SK-N-SH (cell line): ENCODE measurements at regions not wholly inside any gene's neighbourhood (a gene's known extent, or its start where the extent isn't known, plus 50 kb on each side); places are given as distances from the start of the nearest gene placed in this dataset.

ENCODE experiments used
- CHD2 ChIP-seq: fragments of 150-350 bp; IDR thresholded peaks from 2 replicates; pipeline ENCODE4 v1.6.1; 2018; ENCODE audit warnings: low read length; ENCODE audit not compliant: partially characterized antibody
- EP300 ChIP-seq, 2 experiments: IDR thresholded peaks; 2 replicates each; pipeline versions ENCODE4 v1.4.0 to v1.6.1; 2012; ENCODE audit warnings: borderline replicate concordance in 1 of 2, low read depth in 1 of 2, low read length in 1 of 2
- FOXJ3 ChIP-seq: sonication (generic); formaldehyde crosslinking; IDR thresholded peaks from 2 replicates; pipeline ENCODE4 v1.5.1; 2020; ENCODE audit warnings: mild to moderate bottlenecking, missing genetic modification reagents
- GABPA ChIP-seq: IDR thresholded peaks from 2 replicates; pipeline ENCODE4 v1.4.0; 2012; ENCODE audit warnings: low read depth, mild to moderate bottlenecking
- MXI1 ChIP-seq: IDR thresholded peaks from 2 replicates; pipeline ENCODE4 v1.6.1; 2012; ENCODE audit warnings: mild to moderate bottlenecking, low read depth, low read length, improper control_type of control experiment
- POLR2AphosphoS5 ChIP-seq: IDR thresholded peaks from 2 replicates; pipeline ENCODE4 v1.6.1; 2012; ENCODE audit warnings: low read depth, low read length
- SIN3A ChIP-seq: IDR thresholded peaks from 2 replicates; pipeline ENCODE4 v1.6.1; 2012; ENCODE audit warnings: low read depth, mild to moderate bottlenecking, low read length, moderate library complexity, borderline replicate concordance
- TAF1 ChIP-seq: IDR thresholded peaks from 2 replicates; pipeline ENCODE4 v1.6.1; 2012; ENCODE audit warnings: low read depth, mild to moderate bottlenecking, low read length, moderate library complexity, borderline replicate concordance
- TEAD4 ChIP-seq: IDR thresholded peaks from 2 replicates; pipeline ENCODE4 v1.4.0; 2012; ENCODE audit warnings: mild to moderate bottlenecking, borderline replicate concordance; ENCODE audit not compliant: insufficient read depth
- TF ChIP-seq, protein P1 (sequence below): fragments of 200-600 bp; sonication (generic); IDR thresholded peaks from 2 replicates; pipeline ENCODE4 v1.6.1; 2017; ENCODE audit warnings: antibody characterized with exemption, mild to moderate bottlenecking, moderate library complexity
- TF ChIP-seq, protein P2 (sequence below): IDR thresholded peaks from 2 replicates; pipeline ENCODE4 v1.4.0; 2012; ENCODE audit warnings: low read depth, borderline replicate concordance
- TF ChIP-seq, protein P3 (sequence below): IDR thresholded peaks from 2 replicates; pipeline ENCODE4 v1.4.0; 2012; ENCODE audit warnings: low read depth
- TF ChIP-seq, protein P4 (sequence below): IDR thresholded peaks from 2 replicates; pipeline ENCODE4 v1.4.0; 2012; ENCODE audit warnings: low read depth, borderline replicate concordance

DNA sequence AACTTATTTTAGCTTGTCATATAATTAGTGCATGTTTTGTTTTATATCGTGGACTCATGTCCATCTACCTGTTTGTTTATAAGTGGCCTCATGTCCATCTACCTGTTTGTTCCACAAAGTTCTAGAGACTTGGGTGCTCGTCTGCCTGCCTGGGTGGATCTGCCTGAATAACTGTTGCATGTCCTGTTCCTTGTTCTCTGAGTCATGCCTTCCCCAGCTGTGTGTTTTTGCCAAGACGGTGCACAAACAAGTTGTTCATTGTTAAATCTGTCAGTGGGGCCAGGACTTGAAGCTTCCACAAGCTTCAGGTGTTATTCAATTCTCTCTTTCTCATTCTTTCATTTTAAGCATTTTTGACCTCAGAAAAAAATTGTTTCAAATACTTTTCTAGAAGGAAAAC lies 358.0 kb upstream of the CITED2 start:
- TF ChIP-seq, protein P1, sequence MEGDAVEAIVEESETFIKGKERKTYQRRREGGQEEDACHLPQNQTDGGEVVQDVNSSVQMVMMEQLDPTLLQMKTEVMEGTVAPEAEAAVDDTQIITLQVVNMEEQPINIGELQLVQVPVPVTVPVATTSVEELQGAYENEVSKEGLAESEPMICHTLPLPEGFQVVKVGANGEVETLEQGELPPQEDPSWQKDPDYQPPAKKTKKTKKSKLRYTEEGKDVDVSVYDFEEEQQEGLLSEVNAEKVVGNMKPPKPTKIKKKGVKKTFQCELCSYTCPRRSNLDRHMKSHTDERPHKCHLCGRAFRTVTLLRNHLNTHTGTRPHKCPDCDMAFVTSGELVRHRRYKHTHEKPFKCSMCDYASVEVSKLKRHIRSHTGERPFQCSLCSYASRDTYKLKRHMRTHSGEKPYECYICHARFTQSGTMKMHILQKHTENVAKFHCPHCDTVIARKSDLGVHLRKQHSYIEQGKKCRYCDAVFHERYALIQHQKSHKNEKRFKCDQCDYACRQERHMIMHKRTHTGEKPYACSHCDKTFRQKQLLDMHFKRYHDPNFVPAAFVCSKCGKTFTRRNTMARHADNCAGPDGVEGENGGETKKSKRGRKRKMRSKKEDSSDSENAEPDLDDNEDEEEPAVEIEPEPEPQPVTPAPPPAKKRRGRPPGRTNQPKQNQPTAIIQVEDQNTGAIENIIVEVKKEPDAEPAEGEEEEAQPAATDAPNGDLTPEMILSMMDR, result no peak
- TF ChIP-seq, protein P2, sequence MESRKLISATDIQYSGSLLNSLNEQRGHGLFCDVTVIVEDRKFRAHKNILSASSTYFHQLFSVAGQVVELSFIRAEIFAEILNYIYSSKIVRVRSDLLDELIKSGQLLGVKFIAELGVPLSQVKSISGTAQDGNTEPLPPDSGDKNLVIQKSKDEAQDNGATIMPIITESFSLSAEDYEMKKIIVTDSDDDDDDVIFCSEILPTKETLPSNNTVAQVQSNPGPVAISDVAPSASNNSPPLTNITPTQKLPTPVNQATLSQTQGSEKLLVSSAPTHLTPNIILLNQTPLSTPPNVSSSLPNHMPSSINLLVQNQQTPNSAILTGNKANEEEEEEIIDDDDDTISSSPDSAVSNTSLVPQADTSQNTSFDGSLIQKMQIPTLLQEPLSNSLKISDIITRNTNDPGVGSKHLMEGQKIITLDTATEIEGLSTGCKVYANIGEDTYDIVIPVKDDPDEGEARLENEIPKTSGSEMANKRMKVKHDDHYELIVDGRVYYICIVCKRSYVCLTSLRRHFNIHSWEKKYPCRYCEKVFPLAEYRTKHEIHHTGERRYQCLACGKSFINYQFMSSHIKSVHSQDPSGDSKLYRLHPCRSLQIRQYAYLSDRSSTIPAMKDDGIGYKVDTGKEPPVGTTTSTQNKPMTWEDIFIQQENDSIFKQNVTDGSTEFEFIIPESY, result no peak
- TF ChIP-seq TEAD4 (no peak), TAF1 (no peak), FOXJ3 (CRISPR knock-in tag) (no peak), POLR2AphosphoS5 (no peak), MXI1 (no peak), GABPA (no peak), EP300 (IDR thresholded peaks at IDR 0.05; ENCODE audit: borderline replicate concordance in 1 of 2, low read depth in 1 of 2, low read length in 1 of 2) (no peak), CHD2 (no peak), SIN3A (no peak)
- TF ChIP-seq, protein P3, sequence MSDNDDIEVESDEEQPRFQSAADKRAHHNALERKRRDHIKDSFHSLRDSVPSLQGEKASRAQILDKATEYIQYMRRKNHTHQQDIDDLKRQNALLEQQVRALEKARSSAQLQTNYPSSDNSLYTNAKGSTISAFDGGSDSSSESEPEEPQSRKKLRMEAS, result 0 out of 2 replicates have a peak, but pooled peaks have one; percentile 32
- TF ChIP-seq, protein P4, sequence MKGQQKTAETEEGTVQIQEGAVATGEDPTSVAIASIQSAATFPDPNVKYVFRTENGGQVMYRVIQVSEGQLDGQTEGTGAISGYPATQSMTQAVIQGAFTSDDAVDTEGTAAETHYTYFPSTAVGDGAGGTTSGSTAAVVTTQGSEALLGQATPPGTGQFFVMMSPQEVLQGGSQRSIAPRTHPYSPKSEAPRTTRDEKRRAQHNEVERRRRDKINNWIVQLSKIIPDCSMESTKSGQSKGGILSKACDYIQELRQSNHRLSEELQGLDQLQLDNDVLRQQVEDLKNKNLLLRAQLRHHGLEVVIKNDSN, result no peak
